Activated T-helper 1 cell treated with Interleukin-2 at 50 U/mL for 16 hours (primary cell): ENCODE measurements at regions not wholly inside any gene's neighbourhood (a gene's known extent, or its start where the extent isn't known, plus 50 kb on each side); places are given as distances from the start of the nearest gene placed in this dataset.
"Not testable (repeated sequence)": the region's sequence is repeated elsewhere in the genome, so short reads cannot be mapped to it uniquely, and the experiment has no call there.

Experiments
- DNase-seq: peaks from one replicate; pipeline ENCODE4 v3.0.0-alpha.2; 2020; ENCODE audit warnings: low read depth

- DNase-seq, result not testable (repeated sequence)
Observed at GRCh38 chr7:65621580-65622201, 248.0 kb downstream of the ZNF92 start.

DNA sequence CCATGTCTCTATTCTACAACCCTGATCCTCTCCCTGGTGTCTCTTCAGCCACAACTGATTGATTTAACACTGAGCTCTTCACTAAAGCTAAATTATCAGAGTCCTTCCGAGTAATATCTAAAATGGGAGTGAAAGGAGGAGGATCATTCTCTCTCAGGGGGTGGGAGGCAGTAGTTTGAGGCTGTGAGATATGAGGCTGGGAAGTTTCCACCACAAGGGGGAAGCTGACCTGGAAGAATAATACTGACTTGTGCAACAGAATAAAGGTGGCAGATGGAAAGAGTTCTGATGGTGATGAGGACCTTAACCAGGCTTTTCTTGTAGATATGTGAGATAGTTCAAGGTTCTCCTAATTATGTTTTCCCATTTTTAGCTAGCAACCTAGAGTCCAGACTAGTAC, 241.6 kb upstream of the VKORC1L1 start:
- not testable (repeated sequence) for DNase-seq

DNA sequence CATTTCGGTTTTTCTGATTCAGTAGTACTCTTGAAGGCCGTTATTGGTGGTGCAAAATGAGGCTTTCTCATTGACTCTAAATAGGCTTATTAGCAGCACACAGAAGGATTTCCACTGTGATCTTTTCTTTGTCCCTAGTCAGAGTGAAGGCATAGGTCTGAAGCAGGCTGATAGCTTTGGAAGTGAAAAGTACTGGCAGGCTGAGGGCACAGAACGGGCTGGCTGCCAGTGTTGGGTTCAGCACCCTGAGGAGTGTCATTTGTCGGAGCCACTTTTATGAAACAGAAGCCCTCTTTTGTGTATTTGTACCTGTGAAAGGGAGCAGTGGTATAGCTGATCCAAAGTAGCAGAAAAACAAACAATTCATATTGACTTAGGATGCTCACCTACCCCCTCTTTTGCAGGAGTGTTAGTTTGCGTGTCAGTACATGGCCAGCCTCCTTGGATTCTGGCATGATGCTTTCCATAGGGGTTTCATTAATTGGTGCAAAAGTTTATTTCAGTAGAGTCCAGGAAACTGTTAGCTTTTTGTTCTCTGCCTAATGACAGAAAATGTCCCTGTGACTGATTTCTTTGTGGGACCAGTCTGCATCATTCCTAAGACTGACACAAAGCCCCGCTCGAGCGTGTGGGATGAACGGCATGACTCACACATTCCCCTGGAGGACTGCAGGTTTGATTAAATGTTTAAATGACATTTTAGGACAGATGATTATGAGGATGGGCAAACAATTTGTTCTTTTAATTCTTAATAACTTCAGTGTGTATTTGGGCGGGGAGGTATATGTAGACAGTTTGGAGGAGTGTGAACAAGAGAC, 239.1 kb upstream of the VKORC1L1 start:
- not testable (repeated sequence) for DNase-seq

- not testable (repeated sequence) for DNase-seq
Observed at GRCh38 chr7:65638918-65639317, 234.0 kb upstream of the VKORC1L1 start.

GRCh38 chr7:65639717-65640116, 233.2 kb upstream of the VKORC1L1 start:
- DNase-seq, result not testable (repeated sequence)

DNA sequence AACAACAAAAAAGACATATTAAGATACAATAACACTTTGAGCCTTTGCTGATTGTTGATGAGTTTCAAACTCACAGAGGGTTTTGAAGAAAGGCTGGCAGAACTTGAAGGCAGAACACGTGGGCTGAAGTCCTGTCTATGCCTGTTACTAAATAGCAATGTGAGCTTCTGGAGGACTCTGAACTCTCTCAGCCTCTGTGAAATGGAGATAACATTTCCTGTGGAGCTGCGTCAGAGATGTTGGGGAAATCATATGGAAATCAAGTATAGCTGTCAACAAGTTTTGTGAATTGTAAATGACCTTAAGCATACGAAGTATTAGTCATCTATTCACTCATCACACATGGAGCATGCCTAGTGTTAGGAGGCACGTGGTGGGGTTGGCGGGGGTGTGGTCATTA, 229.4 kb upstream of the VKORC1L1 start:
- DNase-seq, result not testable (repeated sequence)

- not testable (repeated sequence) for DNase-seq
Observed at GRCh38 chr7:65647153-65647964, 225.5 kb upstream of the VKORC1L1 start.

- DNase-seq, result not testable (repeated sequence)
Observed at GRCh38 chr7:65651174-65651573, 221.7 kb upstream of the VKORC1L1 start.

DNA sequence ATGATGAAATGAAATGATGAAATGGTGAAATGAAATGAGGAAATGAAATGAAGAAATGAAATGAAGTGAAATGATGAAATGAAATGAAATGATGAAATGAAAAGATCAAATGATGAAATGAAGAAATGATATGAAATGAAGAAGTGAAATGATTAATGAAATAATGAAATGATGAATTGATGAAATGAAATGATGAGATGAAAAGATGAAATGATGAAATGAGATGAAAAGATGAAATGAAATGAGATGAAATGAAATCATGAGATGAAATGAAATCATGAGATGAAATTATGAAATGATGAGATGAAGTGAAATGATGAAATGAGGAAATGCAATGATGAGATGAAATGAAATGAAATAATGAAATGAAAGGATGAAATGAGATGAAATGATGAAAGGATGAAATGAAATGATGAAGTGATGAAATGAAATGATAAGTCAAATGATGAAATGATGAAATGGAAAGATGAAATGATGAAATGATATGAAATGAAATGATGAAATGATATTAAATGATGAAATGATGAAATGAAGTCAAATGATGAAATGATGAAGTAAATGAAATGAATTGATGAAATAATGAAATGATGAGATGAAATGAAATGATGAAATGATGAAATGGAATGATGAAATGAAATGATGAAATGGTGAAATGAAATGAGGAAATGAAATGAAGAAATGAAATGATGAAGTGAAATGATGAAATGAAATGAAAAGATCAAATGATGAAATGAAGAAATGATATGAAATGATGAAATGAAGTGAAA, 220.9 kb upstream of the VKORC1L1 start:
- not testable (repeated sequence) for DNase-seq

DNA sequence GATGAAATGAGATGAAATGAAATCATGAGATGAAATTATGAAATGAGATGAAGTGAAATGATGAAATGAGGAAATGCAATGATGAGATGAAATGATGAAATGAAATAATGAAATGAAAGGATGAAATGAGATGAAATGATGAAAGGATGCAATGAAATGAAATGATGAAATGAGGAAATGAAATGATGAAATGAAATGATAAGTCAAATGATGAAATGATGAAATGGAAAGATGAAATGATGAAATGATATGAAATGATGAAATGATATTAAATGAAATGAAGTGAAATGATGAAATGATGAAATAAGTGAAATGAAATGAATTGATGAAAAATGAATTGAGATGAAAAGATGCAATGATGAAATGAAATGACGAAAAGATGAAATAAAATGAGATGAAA, 220.2 kb upstream of the VKORC1L1 start:
- not testable (repeated sequence) for DNase-seq

GRCh38 chr7:65656494-65657188, 216.2 kb upstream of the VKORC1L1 start:
- DNase-seq, result not testable (repeated sequence)

DNA sequence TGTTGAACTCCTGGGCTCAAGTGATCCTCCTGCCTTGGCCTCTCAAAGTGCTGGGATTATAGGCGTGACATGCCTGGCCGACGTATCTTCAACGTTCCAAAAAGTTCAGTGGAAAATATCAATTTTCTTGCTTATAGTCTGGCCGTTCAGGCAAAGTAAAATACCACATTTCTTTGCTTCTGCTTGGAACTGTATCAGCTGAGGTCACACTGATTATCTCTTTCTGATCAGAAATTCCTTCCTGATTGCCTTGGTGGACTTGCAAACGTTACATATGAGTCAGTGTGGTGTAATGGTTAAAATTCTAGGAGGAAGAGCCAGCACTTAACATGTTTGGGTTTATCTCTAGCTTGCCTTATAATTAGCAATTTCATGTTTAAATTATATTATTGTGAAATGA, 189.5 kb upstream of the VKORC1L1 start:
- not testable (repeated sequence) for DNase-seq

GRCh38 chr7:65699026-65699714, 173.7 kb upstream of the VKORC1L1 start:
- not testable (repeated sequence) for DNase-seq

DNA sequence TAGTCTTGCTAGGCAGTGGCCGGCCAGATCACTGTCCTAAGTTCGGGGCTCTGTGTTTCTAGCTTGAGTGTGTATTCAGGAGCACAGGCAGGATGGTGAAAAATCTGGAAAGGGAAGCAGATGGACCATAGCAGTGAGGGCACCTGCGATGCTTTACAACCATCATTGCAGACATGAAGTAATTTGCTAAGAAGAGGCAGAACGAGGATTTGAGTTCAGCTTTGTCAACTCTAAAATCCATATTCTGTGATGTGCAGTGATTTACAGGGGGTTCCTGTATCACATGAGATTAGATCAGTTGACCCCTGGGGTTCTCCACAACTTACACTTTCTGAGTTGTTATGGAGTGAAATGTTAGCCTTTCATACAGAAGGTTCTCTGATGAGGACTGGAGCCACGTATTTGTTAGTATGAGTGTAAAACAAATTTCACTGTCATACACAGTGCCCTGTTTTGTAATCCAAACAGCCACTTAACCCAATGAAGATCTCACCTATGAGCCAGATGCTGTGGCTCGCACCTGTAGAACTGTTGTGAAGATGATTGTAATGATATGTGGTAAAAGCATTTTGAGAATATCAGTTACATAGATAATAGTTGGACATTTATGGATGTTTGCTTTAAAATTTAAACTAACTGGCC, 173.0 kb upstream of the VKORC1L1 start:
- DNase-seq, result not testable (repeated sequence)

DNA sequence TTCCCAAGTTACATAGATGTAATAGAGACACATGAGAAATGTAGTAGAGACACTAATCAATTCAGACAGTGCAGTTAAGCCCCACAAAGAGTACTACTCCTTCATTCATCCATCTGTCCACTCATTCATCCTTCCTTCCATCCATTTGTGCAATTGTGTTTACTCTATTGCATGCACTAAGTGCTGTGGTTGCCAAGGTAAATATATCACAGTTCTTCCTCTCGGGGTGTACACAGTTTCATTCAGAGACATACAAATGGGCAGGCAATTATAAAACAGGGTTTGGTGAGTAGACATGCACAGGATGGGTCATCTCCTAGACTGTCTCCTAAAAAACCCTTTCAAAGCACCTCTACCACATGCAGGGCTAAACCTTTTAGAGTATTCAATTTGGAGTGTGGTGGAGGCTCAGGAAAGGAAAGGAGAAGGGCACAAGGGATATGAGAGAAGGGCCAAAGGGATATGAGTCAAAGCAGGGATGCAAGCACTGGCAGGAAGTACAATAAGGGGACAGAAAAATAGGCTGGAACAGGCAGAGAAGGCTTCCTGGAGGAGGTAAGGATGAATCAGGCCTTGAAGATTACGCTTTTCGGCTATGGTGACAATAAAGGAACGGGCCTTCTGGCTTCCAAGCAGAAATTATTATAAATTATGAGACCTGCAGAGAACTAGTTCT, 153.6 kb upstream of the VKORC1L1 start:
- DNase-seq, result not testable (repeated sequence)

DNA sequence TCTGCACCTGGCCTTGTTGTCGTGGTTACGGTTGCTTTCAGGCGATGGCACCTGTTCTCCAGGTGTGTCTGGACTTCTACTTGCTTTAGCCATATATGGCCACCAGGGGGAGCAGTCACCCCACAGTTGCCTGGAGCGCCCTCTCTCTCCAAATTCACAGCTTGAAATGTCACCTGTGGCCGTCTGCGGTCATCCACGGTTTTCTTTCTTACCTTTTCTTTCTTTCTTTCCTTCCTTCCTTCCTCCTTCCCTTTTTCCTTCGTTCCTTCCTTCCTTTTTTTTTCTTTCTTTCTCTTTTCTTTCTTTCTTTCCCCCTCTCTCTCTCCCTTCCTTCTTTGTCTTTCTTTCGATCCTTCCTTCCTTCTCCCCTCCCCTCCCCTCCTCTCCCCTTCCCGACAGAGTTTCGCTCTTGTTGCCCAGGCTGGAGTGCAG, 150.5 kb upstream of the VKORC1L1 start:
- peak; percentile 48 for DNase-seq

DNA sequence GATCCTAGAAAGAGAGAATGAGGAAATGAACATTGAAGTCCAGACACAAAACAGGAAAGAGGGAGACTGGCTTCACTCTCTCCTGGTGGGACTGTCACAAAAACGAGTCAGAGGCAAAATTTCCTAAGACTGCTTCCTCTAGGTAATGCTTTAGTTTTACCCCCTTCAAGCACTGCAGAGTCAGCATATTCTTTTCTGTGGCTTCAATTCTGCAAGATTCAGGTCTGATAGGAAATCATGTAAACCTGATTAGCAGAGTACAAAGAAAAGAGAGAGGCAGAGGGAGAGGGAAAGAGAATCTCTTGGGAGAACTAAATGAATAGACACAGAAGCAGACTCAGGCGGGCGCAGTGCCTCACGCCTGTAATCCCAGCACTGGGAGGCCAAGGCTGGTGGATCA, 145.7 kb upstream of the VKORC1L1 start:
- not testable (repeated sequence) for DNase-seq

GRCh38 chr7:65731129-65731528, 141.7 kb upstream of the VKORC1L1 start:
- no peak for DNase-seq

DNA sequence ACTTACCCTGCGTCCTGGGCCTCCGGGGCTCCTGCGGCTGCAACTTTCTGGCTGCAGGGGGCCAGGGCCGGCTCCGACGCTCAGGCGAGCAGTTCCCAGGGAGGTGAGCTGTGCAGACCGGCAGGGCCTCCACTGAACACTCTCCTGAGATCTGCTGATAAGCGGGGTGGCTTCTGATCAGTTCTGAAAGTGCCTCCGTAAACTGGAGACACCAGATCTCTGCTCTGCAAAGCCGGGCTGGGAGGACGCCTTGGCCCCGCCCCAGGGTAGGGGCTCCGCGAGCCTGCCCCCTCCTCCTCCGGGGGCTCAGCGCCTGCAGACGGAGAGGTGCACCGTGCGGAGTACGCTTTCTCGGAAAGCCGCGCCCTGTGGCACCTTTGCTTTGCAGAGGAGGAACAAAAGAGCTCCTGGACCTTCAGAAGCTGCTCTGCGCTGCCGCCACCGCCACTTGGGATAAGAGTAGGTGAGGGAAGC, 141.3 kb upstream of the VKORC1L1 start:
- DNase-seq, result no peak
